LNCaP clone FGC (cell line): ENCODE measurements at regions not wholly inside any gene's neighbourhood (a gene's known extent, or its start where the extent isn't known, plus 50 kb on each side); places are given as distances from the start of the nearest gene placed in this dataset.

Experiments
- DNase-seq: peaks from one replicate; pipeline ENCODE4 v3.0.0-alpha.2; 2011; ENCODE audit warnings: low read depth
- H3K4me3 ChIP-seq: 2 replicates; pipeline ENCODE4 v1.5.1; 2011; ENCODE audit warnings: mild to moderate bottlenecking, low read depth, low read length, control low read depth
- CTCF ChIP-seq: IDR thresholded peaks from 2 replicates; pipeline ENCODE4 v1.5.1; 2012; ENCODE audit warnings: mild to moderate bottlenecking; ENCODE audit not compliant: control insufficient read depth, insufficient read depth; ENCODE audit errors: extremely low read depth

- TF ChIP-seq CTCF: no peak
- H3K4me3 ChIP-seq: no peak overlapping the region
- no peak for DNase-seq
Observed at GRCh38 chr1:117747605-117748004, 141.8 kb downstream of the TENT5C start.

GRCh38 chr1:117751321-117751720 lies 145.5 kb downstream of the TENT5C start:
- TF ChIP-seq CTCF: no peak
- no peak for DNase-seq
- H3K4me3 ChIP-seq: no peak overlapping the region

GRCh38 chr1:117752661-117753060 lies 146.8 kb downstream of the TENT5C start:
- no peak for TF ChIP-seq CTCF
- DNase-seq: no peak
- no peak overlapping the region for H3K4me3 ChIP-seq

GRCh38 chr1:117753232-117753631 lies 147.4 kb downstream of the TENT5C start:
- DNase-seq: peak; percentile 67
- TF ChIP-seq CTCF: no peak
- H3K4me3 ChIP-seq: no peak overlapping the region

- DNase-seq: no peak
- no peak for TF ChIP-seq CTCF
- no peak overlapping the region for H3K4me3 ChIP-seq
Observed at GRCh38 chr1:117753652-117754051, 147.8 kb downstream of the TENT5C start.

GRCh38 chr1:117754061-117754969 lies 148.5 kb downstream of the TENT5C start:
- peak; percentile 60 for DNase-seq
- no peak overlapping the region for H3K4me3 ChIP-seq
- peak; percentile 90 for TF ChIP-seq CTCF

- no peak for DNase-seq
- no peak overlapping the region for H3K4me3 ChIP-seq
- TF ChIP-seq CTCF: no peak
Observed at GRCh38 chr1:117757668-117758067, 151.8 kb downstream of the TENT5C start.
